Aorta (tissue), 5 donors: ENCODE measurements at regions not wholly inside any gene's neighbourhood (a gene's known extent, or its start where the extent isn't known, plus 50 kb on each side); places are given as distances from the start of the nearest gene placed in this dataset.
"Not testable (repeated sequence)": the region's sequence is repeated elsewhere in the genome, so short reads cannot be mapped to it uniquely, and the experiment has no call there.

Experiments used
- ATAC-seq: fragments of 200-7000 bp; cut with Tn5 transposase; one replicate; pipeline ENCODE4 v1.9.1; 2022; ENCODE audit warnings: moderate library complexity; ENCODE audit not compliant: low FRiP score
- DNase-seq, 2 donors: peaks; one replicate each; pipeline ENCODE4 v3.0.0-alpha.2; 2020
- H3K27ac ChIP-seq, 2 donors: one replicate each; pipeline ENCODE4 v1.5.1; 2013; ENCODE audit warnings: low read length in 2 of 2, mild to moderate bottlenecking in 2 of 2, moderate library complexity in 2 of 2, control low read depth in 1 of 2, inconsistent platforms in 1 of 2, low read depth in 1 of 2
- H3K27me3 ChIP-seq, 2 donors: one replicate each; pipeline ENCODE4 v1.6.1; 2013; ENCODE audit warnings: control low read depth in 1 of 2, low read length in 1 of 2, mild to moderate bottlenecking in 1 of 2, moderate library complexity in 1 of 2; ENCODE audit not compliant: insufficient read depth in 2 of 2, control insufficient read depth in 1 of 2
- H3K36me3 ChIP-seq, 2 donors: one replicate each; pipeline ENCODE4 v1.6.1; 2013; ENCODE audit warnings: control low read depth in 1 of 2, low read length in 1 of 2, mild to moderate bottlenecking in 1 of 2; ENCODE audit not compliant: insufficient read depth in 2 of 2, control insufficient read depth in 1 of 2
- H3K4me1 ChIP-seq, 2 donors: one replicate each; pipeline ENCODE4 v1.6.1; 2013; ENCODE audit warnings: low read length in 2 of 2, control low read depth in 1 of 2, mild to moderate bottlenecking in 1 of 2, moderate library complexity in 1 of 2; ENCODE audit not compliant: insufficient read depth in 2 of 2, control insufficient read depth in 1 of 2
- H3K4me3 ChIP-seq, 2 donors: one replicate each; pipeline ENCODE4 v1.5.1; 2013; ENCODE audit warnings: low read length in 2 of 2, control low read depth in 1 of 2, mild to moderate bottlenecking in 1 of 2
- H3K9me3 ChIP-seq: one replicate; pipeline ENCODE4 v1.6.1; 2013; ENCODE audit warnings: mild to moderate bottlenecking, low read length; ENCODE audit not compliant: control insufficient read depth
- WGBS, 2 donors: extraction: QIAGEN DNeasy Blood & Tissue Kit; methylation state at CpG; one replicate each; pipeline ENCODE4 v1.1.7; 2013; 5-methylcytosine and 5-hydroxymethylcytosine counted together
- intact Hi-C, 2 donors: fragments of 100-400 bp; cut with DNase I; formaldehyde crosslinking; loops; one replicate each; pipeline versions ENCODE4 v1.14.2 to v1.15.0; 2022
- donor health status: healthy with polysubstance abuse.
- donor health status: Bipolar disorder and iron deficiency.
- donor health status: DM: no; HTN: no; CAD: no.
- donor health status: DM: no; HTN: no; CAD: no.
- donor health status: DM: yes; HTN: yes; CAD: no.

DNA sequence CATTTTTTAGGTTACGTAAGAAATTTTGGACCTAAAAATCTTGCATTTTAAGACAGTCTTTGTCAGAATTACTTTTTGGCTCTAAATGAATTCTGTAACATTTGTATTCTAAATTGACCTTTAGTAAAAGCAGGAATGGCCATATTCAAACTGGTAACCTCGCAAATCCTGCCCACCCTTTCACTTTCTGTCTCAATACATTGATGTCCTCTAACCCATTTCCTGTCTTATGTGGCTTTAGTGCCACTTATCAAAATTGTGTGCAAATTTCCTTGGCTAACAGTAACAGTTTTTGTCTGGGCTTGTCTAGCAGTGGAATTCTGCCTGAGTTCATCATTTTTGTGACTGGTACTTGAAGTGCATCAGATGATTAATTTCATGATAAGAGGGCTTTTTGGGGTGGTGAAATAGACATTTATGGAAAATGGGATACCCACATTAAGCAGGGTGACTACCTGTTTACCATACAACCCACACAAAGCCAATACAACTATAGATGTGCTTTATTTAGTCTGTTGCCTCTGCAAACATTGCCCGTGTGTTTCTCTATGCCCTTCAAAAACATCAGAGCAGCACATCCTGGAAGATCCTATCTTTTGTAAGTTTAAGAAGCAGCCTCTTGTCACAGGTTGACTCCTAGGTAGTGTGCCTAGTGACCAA is 98.7 kb upstream of the FAM72C start:
- H3K36me3 ChIP-seq, ATAC-seq, H3K4me1 ChIP-seq, DNase-seq, H3K27me3 ChIP-seq, intact Hi-C loops, H3K9me3 ChIP-seq, H3K27ac ChIP-seq, H3K4me3 ChIP-seq: not testable (repeated sequence)
- no CpG with 5 or more reads among the region's 3 CpGs for WGBS, 2 donors

DNA sequence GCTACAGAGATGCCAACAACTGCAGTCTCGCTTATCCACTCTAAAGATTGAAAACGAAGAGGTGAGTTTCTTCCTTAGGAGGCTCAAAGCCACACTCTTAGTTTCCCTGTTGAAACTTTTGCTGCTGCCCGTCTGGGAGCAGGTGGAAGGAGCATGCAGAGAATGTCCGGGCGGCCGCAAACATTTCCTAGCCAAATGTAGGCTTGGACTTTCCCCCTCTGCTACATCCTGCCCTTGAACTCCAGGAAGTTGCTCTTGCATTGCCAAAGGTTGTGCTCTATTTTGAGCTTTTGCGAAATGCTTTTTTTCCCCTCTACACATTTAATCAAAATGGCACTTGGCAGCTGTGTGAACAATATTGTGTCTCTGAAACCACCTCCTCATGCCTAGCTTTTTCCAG is 95.3 kb upstream of the FAM72C start:
- peak; percentile 11 for ATAC-seq
- H3K9me3 ChIP-seq = not testable (repeated sequence)

DNA sequence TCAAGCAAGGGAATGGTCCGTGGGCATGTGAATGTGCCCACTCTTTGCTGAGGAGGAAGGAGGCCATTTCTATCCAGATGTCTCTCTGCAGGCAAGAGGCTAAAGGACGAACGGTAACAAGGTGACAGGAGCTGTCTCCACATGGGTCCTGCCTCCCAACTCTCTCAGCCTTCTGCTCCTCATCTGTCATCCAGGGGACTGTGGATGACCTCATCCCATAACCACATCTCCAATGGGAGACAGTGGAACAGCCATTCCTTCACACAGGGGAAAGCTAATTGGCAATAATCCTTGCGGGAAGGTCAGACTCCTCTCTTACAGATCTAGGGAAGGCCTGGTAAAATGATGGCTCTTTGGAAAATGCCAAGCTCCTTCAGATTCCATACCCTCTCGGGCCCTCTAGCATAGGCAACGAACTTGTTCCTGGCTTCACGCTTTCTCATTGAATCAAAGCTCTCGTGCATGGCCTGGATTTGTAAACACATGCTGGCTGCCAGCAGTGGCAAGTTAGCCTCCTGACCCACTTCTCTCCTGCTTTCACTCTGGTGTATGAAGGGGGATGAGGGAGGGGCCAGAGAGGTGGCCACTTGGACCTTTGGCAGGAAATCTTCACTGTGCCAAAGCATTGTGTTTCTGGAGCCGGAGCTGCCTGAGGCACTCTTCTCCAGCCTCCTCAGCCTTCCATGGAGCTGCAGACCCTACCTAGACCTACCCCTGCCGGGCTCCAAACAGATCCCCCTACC is 94.5 kb upstream of the FAM72C start:
- WGBS, 2 donors = 26 to 46% methylated on average over 4 of the region's 10 CpGs
- DNase-seq = not testable (repeated sequence)

More for the DNA sequence above, 95.3 kb upstream of the FAM72C start:
- H3K36me3 ChIP-seq, intact Hi-C loops, H3K4me1 ChIP-seq, H3K27me3 ChIP-seq, H3K4me3 ChIP-seq, DNase-seq, H3K27ac ChIP-seq: not testable (repeated sequence)
- WGBS, 2 donors = no CpG with 5 or more reads among the region's 7 CpGs

DNA sequence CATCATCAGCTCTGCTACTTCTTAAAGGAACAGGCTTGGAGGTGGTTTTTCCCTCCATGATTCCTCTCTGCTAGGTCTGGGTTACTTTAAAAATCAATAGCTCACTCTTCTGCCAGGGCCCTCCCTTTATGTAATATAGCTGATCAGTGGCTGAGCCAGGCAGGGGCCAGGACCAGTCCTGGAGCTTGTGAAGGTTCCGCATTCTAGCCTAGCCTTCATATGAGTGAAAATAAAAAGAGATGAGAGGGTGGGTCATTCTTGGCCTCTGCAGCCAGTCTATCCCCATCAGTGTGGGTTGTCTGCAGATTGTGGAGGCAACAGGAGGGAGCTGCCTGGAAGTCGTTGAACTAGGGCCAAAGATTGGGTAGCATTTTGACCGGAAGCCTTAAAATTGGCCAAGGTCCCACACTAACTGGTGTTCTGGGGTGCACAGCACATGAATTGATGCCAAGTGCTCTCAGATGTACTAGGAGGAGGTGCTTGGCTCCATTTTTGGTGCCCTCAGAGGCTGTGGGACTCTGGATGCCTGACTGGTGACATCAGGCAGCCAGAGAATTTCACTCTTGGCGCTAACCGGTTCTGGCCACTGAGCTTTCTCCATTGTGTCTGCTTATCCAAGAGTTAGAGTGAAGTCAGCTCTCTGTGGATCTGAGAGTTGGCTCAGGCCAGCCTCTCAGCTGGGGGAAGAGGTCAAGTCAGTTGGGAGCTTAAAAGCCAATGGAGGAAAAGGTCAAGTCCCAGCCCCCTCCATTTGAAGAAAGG is 93.7 kb upstream of the FAM72C start:
- H3K9me3 ChIP-seq, H3K4me3 ChIP-seq, intact Hi-C loops, H3K27ac ChIP-seq, H3K27me3 ChIP-seq, DNase-seq, H3K36me3 ChIP-seq, H3K4me1 ChIP-seq: not testable (repeated sequence)
- ATAC-seq = peak; percentile 95
- no CpG with 5 or more reads among the region's 5 CpGs for WGBS, 2 donors

More for the DNA sequence above, 94.5 kb upstream of the FAM72C start:
- H3K4me1 ChIP-seq, H3K27me3 ChIP-seq, H3K4me3 ChIP-seq, H3K9me3 ChIP-seq, intact Hi-C loops, H3K27ac ChIP-seq, H3K36me3 ChIP-seq: not testable (repeated sequence)
- ATAC-seq = peak; percentile 19

DNA sequence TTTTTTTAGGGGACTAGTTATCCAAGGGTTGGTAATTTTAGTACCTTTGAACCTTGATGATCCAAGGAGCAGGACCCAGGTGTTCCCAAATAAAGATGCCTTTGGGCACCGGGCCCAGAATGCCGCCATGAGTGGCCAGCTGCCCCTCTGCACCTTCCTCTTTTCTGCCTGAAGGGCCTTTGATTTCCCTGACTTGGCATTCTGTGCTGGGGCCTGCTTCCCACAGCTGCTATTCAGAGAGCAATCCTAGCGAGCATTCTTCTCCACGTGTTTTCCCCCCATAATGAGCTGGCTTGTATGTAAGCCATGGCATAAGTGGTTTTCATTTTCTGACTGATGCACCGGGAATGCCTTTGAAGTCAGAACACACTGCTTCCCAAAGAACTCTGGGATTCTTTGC is 77.6 kb upstream of the FAM72C start:
- H3K27ac ChIP-seq, H3K4me3 ChIP-seq, DNase-seq, H3K36me3 ChIP-seq, ATAC-seq, H3K9me3 ChIP-seq, H3K27me3 ChIP-seq, H3K4me1 ChIP-seq, intact Hi-C loops: not testable (repeated sequence)
- WGBS, 2 donors = no CpG with 5 or more reads among the region's 5 CpGs

DNA sequence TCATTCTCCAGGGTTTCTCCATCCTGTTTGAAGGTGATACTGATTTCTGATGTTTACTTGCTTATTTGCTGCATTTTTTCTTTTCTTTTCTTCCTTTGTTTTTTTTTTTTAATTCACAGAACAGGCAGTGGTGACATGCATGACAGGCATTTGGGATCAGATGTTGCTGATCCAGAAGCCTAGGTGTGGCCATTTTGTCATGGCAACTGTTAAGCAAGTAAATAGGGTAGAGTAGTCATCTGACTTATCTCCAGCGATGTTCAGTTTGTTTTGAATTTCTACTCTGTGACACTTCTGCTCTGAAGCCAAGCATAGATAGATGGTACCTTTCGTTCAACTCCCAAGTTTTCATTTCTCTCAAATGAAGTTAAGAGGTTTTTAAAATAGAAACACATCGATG is 74.9 kb upstream of the FAM72C start:
- H3K36me3 ChIP-seq, intact Hi-C loops, H3K4me1 ChIP-seq, H3K9me3 ChIP-seq, H3K27me3 ChIP-seq, H3K27ac ChIP-seq, DNase-seq, ATAC-seq, H3K4me3 ChIP-seq: not testable (repeated sequence)
- no CpG with 5 or more reads among the region's 3 CpGs for WGBS, 2 donors

DNA sequence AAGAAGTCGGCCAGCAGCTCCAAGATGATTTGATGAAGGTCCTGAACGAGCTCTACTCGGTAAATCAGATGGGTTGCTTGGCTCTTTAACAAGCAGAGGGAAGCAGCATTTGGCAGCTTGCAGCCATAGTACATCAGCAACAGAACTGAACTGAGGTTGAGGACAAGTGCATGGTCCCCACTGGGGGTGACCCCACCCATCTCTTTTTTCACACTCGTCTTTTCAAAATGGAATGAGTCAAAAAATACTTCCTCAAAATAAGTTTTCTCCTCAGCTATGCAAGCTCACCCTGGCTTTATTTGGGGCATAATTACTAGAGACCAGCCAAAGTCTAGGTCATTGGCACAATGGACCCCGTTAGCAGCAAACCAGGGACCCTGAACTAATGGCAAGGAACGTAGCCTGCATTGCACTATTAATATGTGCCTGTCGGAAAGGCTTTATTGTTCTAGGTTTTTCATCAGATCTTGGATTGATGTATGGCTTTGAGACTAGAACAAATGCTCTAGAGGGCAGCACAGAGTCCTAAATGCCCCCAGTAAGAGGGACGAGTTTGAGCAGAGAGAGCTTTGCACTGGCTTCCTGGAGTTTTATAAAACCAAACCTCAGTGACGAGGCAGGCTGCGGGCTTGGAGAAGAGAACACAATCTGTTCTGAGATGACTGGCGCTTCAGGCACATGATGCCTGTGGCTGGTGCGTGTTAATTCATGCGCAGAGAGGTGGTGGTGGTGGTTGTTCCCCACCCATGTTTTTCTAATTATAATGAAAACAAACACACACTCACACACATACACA is 74.2 kb upstream of the FAM72C start:
- H3K4me3 ChIP-seq, H3K4me1 ChIP-seq, H3K36me3 ChIP-seq, H3K27me3 ChIP-seq, ATAC-seq, H3K27ac ChIP-seq, intact Hi-C loops, H3K9me3 ChIP-seq, DNase-seq: not testable (repeated sequence)
- 62 to 72% methylated on average over 6 to 7 of the region's 13 CpGs for WGBS, 2 donors

DNA sequence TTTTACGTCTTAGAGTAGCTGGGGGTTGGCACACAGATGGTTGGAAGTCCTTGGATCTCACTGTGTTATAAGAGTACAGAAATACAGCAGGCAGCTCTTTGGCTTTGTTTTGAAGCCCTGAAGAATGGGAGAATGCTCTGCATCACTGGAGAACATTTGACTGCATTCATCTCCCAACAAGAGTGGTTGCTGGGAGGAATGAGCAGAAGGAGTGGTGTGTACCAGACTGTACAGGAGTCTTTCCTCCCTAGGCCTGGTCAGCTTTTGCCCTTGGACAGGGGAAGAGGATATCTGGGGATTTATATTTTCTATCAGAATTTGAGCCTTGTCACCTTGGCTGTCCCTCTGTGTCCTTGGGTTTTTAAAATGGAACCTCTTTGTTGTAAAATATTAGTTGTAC is 70.5 kb upstream of the FAM72C start:
- DNase-seq, ATAC-seq, H3K27me3 ChIP-seq, H3K36me3 ChIP-seq, intact Hi-C loops, H3K9me3 ChIP-seq, H3K27ac ChIP-seq, H3K4me3 ChIP-seq, H3K4me1 ChIP-seq: not testable (repeated sequence)
- no CpG with 5 or more reads among the region's 1 CpG for WGBS, 2 donors
